Cardiac fibroblast (primary cell): ENCODE measurements at regions not wholly inside any gene's neighbourhood (a gene's known extent, or its start where the extent isn't known, plus 50 kb on each side); places are given as distances from the start of the nearest gene placed in this dataset.
A peak's percentile ranks its signal among the peaks of the same experiment; 100 is the strongest.
"Not testable (repeated sequence)": the region's sequence is repeated elsewhere in the genome, so short reads cannot be mapped to it uniquely, and the experiment has no call there.

Source experiments
- DNase-seq, 2 donors: peaks; one replicate each; pipeline versions ENCODE4 v3.0.0 to v3.0.0-alpha.2; 2010; ENCODE audit warnings: low read depth in 2 of 2
- H3K4me3 ChIP-seq, 2 donors: replicated peaks in 1 of 2; 1 replicate in 1 of 2; 2 replicates in 1 of 2; pipeline ENCODE4 v1.5.1; 2011; ENCODE audit warnings: low read depth in 2 of 2, low read length in 2 of 2, mild to moderate bottlenecking in 2 of 2, moderate library complexity in 1 of 2
- CTCF ChIP-seq: IDR thresholded peaks from one replicate; pipeline ENCODE4 v1.5.1; 2011; ENCODE audit warnings: low read depth, mild to moderate bottlenecking, low read length, inconsistent platforms

GRCh38 chrX:13955975-13956374 is 73.7 kb downstream of the GEMIN8 start:
- TF ChIP-seq CTCF: no peak
- DNase-seq: no peak
- H3K4me3 ChIP-seq: no peak overlapping the region

- no peak for DNase-seq
- H3K4me3 ChIP-seq: no peak overlapping the region
- TF ChIP-seq CTCF: no peak
Observed at GRCh38 chrX:13955095-13955647, 74.5 kb downstream of the GEMIN8 start.

- DNase-seq: no peak
- no peak for TF ChIP-seq CTCF
- no peak overlapping the region for H3K4me3 ChIP-seq
Observed at GRCh38 chrX:13952581-13952980, 77.1 kb downstream of the GEMIN8 start.

GRCh38 chrX:13946223-13946622 is 83.5 kb downstream of the GEMIN8 start:
- not testable (repeated sequence) for DNase-seq, H3K4me3 ChIP-seq

GRCh38 chrX:13945787-13946186 is 83.9 kb downstream of the GEMIN8 start:
- not testable (repeated sequence) for H3K4me3 ChIP-seq, DNase-seq

GRCh38 chrX:13940671-13941070 is 89.0 kb downstream of the GEMIN8 start:
- DNase-seq: no peak
- no peak overlapping the region for H3K4me3 ChIP-seq
- no peak for TF ChIP-seq CTCF

- peak in 1 of 2 donors; percentile 8 for DNase-seq
- no peak overlapping the region for H3K4me3 ChIP-seq
- TF ChIP-seq CTCF: no peak
Observed at GRCh38 chrX:13939741-13940597, 89.7 kb downstream of the GEMIN8 start.
